Calu3 (cell line): ENCODE measurements at regions not wholly inside any gene's neighbourhood (a gene's known extent, or its start where the extent isn't known, plus 50 kb on each side); places are given as distances from the start of the nearest gene placed in this dataset.

Source experiments
- BruUV-seq: library from RNA; stranded (reverse); fragments of 400-500 nt; replicated peaks from 2 replicates; lab custom pipeline; 2021; lab: Mats Ljungman, UMichigan
- CTCF ChIA-PET: fragments of 300-600 bp; sonication (Branson Sonifier 250); formaldehyde crosslinking; loops from one replicate; lab custom pipeline; 2022; ENCODE audit warnings: antibody characterized with exemption; lab: Charles Lee
- DNase-seq: peaks from one replicate; pipeline ENCODE4 v3.0.0; 2022
- H3K27ac Mint-ChIP-seq: one replicate; pipeline ENCODE4 v1.8.0; 2022; ENCODE audit warnings: mixed read lengths; ENCODE audit not compliant: unreplicated experiment
- H3K27me3 Mint-ChIP-seq: one replicate; pipeline ENCODE4 v1.8.0; 2022; ENCODE audit warnings: mixed read lengths; ENCODE audit not compliant: unreplicated experiment
- H3K36me3 Mint-ChIP-seq: one replicate; pipeline ENCODE4 v1.8.0; 2022; ENCODE audit warnings: mild to moderate bottlenecking, moderate library complexity, mixed read lengths; ENCODE audit not compliant: insufficient read depth, unreplicated experiment
- H3K4me1 Mint-ChIP-seq: one replicate; pipeline ENCODE4 v1.8.0; 2022; ENCODE audit warnings: mild to moderate bottlenecking, low read depth, mixed read lengths; ENCODE audit not compliant: unreplicated experiment
- H3K4me3 Mint-ChIP-seq: one replicate; pipeline ENCODE4 v1.8.0; 2022; ENCODE audit warnings: mild to moderate bottlenecking, low read depth, moderate library complexity, mixed read lengths; ENCODE audit not compliant: unreplicated experiment
- H3K9me3 Mint-ChIP-seq: one replicate; pipeline ENCODE4 v1.8.0; 2022; ENCODE audit warnings: low read depth, mixed read lengths; ENCODE audit not compliant: unreplicated experiment
- CTCF ChIP-seq: fragments of 200-600 bp; IDR thresholded peaks from one replicate; pipeline ENCODE4 v1.8.0; 2022; ENCODE audit warnings: antibody characterized with exemption; ENCODE audit not compliant: unreplicated experiment
- intact Hi-C: fragments of 100-400 bp; cut with micrococcal nuclease; formaldehyde crosslinking; loops from one replicate; pipeline ENCODE4 v1.10.0; 2022; ENCODE audit not compliant: unreplicated experiment

GRCh38 chr3:127427156-127427555 is 139.3 kb upstream of the PRR20G start:
- intact Hi-C loops = no loop called here
- Mint-ChIP-seq H3K4me1 (no peaks in the 10 kb centered on the region), H3K36me3 (no peaks in the 10 kb centered on the region), H3K4me3 (no peak overlapping the region), H3K27me3 (peaks cover 100% of the 10 kb centered on the region), H3K9me3 (no peaks in the 10 kb centered on the region), H3K27ac (no peak overlapping the region)
- no peak for TF ChIP-seq CTCF
- no peak for DNase-seq
- CTCF ChIA-PET = interaction anchor here (0.6 to 0.9 kb wide), 2 partner anchors 122 to 684 kb away, joined by 3 to 4 read pairs; no protein-coding TSS in a partner anchor
- BruUV-seq = no TSS peak

GRCh38 chr3:127426444-127427153 is 138.8 kb upstream of the PRR20G start:
- TF ChIP-seq CTCF = no peak
- DNase-seq = no peak
- H3K4me1 Mint-ChIP-seq = no peaks in the 10 kb centered on the region
- no TSS peak for BruUV-seq
- no peak overlapping the region for H3K4me3 Mint-ChIP-seq
- H3K36me3 Mint-ChIP-seq = no peaks in the 10 kb centered on the region
- H3K9me3 Mint-ChIP-seq = no peaks in the 10 kb centered on the region
- CTCF ChIA-PET = interaction anchor here (0.6 kb wide), 2 partner anchors 171 to 684 kb away, joined by 3 to 4 read pairs; partner anchors contain the start of gene MCM2
- intact Hi-C loops = no loop called here
- peaks cover 100% of the 10 kb centered on the region for H3K27me3 Mint-ChIP-seq
- H3K27ac Mint-ChIP-seq = no peak overlapping the region

GRCh38 chr3:127425505-127426443 is 137.9 kb upstream of the PRR20G start:
- Mint-ChIP-seq H3K27me3 (peaks cover 100% of the 10 kb centered on the region), H3K27ac (no peak overlapping the region), H3K4me3 (no peak overlapping the region), H3K4me1 (no peaks in the 10 kb centered on the region), H3K36me3 (no peaks in the 10 kb centered on the region), H3K9me3 (no peaks in the 10 kb centered on the region)
- TF ChIP-seq CTCF = no peak
- no TSS peak for BruUV-seq
- no peak for DNase-seq
- CTCF ChIA-PET = interaction anchor here (0.6 kb wide), 2 partner anchors 13 to 172 kb away, joined by 3 read pairs; partner anchors contain the start of gene MCM2
- intact Hi-C loops = no loop called here

- Mint-ChIP-seq H3K9me3 (no peaks in the 10 kb centered on the region), H3K4me3 (no peak overlapping the region), H3K27ac (peak overlapping the region; percentile 8), H3K4me1 (no peaks in the 10 kb centered on the region), H3K27me3 (peaks cover 100% of the 10 kb centered on the region), H3K36me3 (no peaks in the 10 kb centered on the region)
- CTCF ChIA-PET = interaction anchor here (0.6 kb wide), 1 partner anchor 14 kb away, joined by 3 read pairs; no protein-coding TSS in a partner anchor
- DNase-seq = no peak
- BruUV-seq = no TSS peak
- TF ChIP-seq CTCF = no peak
- intact Hi-C loops = no loop called here
These were observed 137.1 kb upstream of the PRR20G start for GRCh38 chr3:127424766-127425504.
